Islet precursor cell (in vitro differentiated cells): ENCODE measurements at regions not wholly inside any gene's neighbourhood (a gene's known extent, or its start where the extent isn't known, plus 50 kb on each side); places are given as distances from the start of the nearest gene placed in this dataset.
A peak's percentile ranks its signal among the peaks of the same experiment; 100 is the strongest.
"Not testable (repeated sequence)": the region's sequence is repeated elsewhere in the genome, so short reads cannot be mapped to it uniquely, and the experiment has no call there.

ENCODE experiments used
- DNase-seq: peaks from one replicate; pipeline ENCODE4 v3.0.0-alpha.2; 2018

DNA sequence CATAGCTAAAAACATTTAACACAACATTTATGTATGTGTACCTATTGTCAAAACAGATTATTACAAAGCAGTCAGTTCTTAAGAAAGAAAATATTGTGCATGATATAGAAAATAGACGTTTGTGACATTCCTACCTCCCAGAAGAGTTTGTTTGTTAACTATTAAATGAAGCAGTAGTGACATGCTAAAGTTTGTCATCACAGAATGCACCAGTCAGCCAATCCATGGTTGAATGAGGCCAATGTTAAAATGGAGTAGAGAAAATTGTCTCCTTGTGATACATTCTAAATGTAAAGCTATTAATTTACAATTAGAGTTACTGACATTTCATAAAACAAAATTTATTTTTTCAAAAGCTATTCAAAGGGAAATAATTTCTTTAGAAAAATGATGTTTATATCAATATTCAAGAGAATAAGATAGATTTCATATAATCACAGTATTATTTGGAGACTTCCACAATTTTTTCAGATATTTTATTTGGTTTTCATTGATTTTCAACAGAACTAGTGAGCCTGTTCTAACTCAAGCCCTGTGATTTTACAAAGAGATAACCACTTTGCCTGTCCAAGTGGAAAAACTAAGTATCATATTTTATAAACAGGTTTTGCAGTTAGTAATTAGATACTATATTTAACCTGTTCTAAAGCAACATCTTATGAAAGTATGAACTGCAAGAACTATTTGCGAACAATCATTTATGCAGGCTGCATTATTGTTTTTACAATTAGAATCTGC lies 176.8 kb downstream of the ISL1 start:
- no peak for DNase-seq

DNA sequence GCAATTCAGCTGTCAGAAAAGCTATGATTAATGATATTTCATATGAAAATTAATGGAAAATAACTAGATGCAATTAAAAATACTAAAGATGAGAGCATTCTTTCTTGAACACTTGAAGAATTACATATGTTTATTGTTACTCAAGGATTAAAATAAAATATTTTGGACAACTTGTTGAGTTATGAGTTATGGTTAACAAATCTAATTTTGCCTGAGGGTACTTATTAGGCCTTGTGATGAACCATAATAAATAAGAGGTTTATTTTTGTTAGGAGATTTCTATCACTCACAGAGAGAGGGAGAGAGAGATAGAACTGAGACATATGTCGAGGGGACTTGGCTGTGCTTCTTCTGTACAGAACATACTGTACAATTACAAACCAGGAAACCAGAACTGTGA lies 183.7 kb downstream of the ISL1 start:
- DNase-seq: no peak

DNA sequence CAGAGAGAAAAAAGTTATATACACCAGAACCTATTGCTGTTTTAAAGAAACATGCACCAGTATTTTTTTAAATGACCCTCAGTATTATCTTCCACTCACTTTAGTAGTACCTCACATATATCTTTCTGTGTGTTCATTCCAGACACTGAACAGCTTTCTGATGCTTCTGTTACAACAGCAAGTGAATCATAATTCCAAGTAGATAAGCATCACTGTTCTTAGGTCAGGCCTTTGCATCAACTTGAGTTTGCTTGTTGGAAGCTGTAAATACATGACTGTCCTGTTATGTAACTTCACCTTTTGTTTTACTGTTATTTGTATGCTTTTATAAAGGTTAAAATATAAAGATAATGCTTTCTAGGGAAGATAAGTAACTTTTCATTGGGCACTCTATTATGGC lies 184.4 kb downstream of the ISL1 start:
- DNase-seq: no peak

DNA sequence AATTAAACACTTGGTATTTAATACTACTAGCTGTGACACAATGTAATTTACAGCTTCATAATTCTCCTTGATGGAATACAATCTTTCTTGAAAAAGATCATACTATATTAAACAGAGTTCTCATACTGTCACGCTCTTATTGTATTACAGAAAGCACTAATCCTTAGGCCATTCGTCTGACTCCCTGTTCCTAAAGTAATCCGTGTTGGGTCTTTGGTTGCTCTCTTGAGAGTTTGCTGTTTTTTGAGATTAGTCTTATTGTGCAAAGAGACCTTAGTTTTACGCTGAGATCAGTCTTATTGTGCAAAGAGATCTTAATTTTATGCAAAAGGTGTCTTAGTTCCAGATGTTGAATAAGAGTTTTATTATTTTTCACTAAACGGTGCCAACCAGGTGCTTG lies 190.6 kb downstream of the ISL1 start:
- no peak for DNase-seq

DNA sequence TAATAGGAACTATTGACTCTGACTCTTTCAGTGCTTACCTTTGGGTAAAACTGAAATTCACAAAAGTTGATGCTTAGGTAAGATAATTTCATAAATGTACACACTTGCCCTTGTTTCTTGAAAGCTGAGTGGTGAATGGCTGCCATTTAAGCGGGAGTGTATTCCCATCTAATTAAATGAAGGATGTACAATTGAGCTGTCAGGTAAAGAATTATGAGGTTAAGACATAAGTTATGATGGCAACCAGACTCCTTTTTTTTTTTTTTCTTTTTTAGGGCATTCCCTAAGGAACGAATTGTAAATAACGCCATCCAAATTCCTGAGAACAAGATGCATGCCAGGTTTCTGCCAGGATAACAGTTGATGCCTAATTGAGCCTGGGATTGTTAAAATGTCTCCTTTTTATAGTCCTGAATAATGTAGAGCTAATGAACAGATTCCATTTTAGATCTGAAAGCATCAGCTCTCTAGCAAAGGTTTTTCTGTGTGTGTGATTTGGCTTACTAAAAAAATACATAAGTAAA lies 199.7 kb downstream of the ISL1 start:
- DNase-seq: no peak

DNA sequence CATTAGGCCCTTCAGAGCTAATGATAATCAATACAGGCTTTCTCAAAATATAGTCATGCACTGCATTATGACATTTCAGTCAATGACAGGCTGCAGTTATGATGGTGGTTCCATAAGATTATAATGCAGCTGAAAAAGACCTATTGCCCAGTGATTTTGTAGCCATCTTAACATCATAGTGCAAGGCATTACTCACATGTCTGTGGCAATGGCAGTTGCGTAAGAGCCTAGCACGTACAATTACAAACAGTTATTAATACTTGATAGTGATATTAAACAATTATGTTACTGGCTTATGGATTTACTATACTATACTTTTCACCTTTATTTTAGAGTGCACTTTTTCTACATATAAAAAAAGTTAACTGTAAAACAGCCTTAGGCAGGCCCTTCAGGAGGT lies 214.8 kb downstream of the ISL1 start:
- DNase-seq: no peak

DNA sequence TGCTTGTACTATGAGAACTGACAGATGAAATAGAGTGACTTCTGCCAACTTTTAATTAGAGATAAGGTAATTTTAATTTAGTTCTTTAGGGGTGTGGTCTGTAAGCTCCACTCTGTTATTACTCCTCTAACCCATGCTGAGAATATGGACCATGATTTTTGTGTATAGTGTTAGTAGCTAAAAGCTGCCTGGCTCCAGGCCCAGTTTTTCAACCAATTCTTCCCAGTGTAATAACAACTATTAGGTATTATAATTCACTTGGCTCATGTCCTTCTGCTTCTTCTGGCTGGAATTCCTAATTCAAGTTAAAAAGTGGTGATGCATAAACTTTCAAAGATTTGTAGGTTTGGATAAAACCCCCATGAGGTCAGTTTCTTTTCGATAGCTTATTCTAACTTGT lies 216.3 kb downstream of the ISL1 start:
- DNase-seq: no peak

DNA sequence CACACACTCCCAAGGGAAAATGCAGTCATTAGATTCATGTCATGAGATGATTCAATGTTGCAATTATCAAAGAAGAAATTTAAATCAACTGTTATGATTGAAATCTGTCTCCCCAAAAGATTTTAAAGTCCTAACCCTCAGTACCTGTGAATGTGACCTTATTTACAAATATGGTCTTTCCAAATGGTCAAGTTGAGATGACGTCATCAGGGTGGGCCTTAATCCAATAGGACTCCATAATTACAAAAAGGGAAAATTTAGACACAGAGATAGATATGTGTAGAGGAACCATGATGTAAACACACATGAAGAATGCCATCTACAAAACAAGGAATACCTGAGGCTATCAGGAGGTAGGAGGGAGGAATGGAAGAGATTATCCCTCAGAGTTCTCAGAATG lies 221.1 kb downstream of the ISL1 start:
- no peak for DNase-seq

DNA sequence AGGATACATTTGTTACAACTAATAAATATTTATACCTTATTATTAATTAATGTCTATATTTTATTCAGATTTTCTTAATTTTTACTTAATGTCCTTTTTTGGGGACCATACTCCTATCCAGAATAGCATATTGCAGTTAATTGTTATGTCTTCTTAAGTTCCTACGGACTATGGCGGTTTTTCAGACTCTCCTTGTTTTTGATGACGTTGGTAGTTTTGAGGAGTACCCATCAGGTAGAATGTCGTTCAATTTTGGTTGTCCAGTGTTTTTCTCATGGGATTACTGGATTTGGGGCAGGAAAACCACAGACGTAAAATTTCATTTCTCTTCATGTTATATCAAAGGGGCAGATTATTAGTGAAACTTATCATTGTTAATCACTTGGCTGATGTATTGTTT lies 223.7 kb downstream of the ISL1 start:
- DNase-seq: no peak

DNA sequence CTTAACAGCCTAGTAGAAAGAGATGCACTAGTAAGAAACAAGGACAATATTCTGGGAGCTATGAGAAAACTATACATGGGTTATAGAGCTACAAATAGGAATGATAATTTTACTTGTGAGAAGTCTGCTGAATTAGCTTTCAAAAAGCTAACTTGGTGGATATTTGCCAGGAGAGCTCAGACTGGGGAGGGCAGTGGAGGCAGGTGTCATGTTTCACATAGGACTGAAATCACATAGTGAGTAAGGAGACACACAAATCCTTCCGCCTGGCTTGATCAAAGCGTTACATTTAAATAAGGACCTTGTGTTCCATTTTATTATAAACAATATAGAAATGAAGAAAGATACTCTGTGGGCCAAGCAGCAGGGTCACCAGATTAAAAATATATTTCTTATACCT lies 235.0 kb downstream of the ISL1 start:
- DNase-seq: no peak

DNA sequence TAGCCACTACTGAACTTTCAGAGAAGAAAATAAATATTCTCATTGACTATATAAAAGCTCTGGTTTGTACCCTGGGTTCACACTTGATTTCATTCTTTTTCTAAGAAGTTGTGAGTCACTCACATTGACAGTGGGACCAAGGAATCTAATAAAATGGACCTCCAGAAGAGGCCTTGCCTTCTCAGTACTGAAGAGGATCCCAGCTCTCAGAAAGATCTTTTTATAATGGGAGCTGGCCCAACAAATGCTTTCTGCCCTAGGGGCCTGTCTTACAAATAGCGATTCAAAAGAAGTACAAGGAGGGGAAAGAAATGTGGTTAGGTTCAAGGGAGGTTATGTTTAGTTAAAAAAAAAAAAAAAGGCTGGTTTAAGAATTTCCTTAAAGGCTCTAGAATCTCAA lies 237.9 kb downstream of the ISL1 start:
- peak; percentile 86 for DNase-seq

DNA sequence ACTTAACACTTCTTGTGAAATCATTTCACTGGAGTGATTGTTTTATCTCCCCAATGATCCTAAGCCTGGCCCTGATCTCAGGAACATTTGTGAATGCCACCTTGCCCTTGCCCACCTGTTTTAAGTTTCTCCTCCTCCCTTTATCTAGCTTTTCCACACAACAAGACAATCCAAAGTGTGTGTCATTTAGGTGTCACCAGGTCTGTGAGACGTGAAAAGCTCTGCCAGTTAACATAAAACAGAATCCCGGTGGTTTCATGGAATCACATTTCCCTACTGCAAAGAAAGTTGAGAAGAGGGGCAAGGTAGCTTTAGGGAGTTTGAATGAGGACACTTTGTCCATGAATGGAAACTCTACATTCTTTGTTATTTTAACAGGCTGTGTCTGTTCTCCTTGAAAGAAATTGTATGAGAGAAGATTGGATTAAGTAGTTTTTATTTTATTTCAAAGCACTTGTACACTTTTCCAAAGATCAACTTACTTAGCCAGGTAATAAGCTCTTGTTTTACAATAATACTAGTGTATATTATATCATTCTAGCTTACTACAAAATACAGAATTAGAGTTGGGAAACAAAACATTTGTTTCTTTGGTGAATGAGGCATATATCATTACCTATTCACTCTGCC lies 239.0 kb downstream of the ISL1 start:
- DNase-seq: peak; percentile 66

DNA sequence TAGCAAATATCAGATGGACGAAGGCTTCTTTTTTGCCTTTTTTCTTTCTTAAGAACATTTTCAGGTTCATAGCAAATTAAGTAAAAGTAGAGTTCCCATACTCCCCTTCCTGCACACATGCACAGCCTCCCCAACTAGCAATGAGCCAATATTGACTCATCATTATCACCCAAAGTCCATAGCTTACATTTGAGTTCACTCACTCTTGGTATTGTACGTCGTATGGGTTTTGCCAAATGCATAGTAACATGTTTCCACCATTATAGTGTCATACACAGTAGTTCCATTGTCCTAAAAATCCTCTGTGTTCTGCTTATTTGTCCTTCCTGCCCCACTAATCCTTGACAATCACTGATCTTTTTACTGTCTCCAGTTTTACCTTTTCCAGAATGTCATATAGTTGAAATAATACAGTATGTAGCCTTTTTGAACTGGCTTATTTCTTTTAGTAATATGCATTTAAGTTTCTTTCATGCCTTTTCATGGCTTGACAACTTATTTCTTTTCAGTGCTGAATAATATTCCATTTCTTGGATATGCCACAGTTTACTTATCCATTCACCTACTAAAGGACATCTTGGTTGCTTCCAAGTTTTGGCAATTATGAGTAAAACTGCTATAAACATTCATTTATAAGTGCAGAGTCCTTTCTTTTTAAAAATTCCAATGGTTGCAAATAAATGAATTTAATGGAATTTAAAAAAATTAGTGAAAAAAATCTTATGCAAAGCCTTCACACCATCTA lies 242.1 kb downstream of the ISL1 start:
- DNase-seq: no peak

DNA sequence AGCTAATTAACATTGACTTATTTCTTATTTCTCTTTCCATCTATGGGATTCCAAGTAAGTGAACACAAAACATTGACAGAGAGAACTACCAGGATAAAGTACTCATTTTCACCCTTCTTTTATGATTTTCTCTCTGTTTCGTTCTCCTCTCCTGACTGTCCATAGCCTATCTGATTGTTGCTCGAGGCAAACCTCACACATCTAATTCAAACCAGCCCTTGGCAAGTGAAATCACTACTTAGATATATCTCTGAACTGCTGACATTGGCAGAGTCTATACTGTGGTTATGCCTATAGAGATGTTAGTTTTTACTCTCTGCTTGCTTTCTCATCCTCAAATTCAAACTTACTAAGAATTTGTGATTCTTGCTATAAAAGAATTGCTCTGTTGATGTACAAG lies 248.8 kb downstream of the ISL1 start:
- no peak for DNase-seq

DNA sequence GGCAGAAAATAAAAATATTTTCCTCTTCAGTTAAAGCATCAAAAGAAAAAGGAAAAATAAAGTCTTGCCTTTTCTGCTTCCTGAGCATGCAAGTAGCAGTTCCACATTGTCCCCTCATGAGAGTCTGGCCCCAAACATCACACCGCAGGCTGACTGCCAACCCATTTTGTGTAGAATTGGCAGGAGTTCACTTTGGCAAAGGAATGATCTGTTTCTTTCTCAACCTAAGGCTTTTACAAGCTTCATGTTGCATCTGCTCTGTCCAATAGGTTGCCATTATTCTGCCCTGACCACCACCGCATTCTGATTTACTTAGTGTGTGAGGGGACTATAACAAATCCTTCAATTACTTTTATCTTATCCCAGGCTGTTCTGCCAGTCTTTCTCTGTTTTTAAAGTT lies 249.5 kb downstream of the ISL1 start:
- DNase-seq: no peak

DNA sequence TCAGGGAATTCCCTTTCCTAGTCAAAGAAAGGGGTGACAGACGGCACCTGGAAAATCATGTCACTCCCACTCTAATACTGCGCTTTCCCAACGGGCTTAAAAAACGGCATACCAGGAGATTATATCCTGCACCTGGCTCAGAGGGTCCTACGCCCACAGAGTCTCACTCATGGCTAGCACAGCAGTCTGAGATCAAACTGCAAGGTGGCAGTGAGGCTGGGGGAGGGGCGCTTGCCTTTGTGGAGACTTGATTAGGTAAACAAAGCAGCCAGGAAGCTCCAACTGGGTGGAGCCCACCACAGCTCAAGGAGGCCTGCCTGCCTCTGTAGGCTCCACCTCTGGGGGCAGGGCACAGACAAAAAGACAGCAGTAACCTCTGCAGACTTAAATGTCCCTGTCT lies 253.7 kb downstream of the ISL1 start:
- DNase-seq: not testable (repeated sequence)

DNA sequence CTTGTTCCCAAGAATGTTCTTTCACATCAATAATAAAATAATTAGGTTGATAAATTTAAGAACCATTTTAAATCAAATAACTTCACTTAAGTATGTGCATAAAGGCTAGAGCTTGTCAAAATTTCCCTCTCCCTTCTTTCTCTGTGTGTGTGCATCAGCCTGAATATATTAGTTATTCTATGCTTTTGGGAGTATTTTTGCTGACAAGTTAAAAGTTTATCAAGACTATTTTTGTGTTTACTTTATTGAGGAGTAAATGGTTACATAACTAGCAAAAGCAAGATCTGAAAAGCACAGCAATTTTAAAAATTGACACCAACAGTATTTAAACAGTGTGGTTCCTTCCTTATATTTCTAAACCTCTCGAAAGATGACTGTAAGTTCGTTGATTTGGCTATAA lies 261.7 kb downstream of the ISL1 start:
- no peak for DNase-seq

DNA sequence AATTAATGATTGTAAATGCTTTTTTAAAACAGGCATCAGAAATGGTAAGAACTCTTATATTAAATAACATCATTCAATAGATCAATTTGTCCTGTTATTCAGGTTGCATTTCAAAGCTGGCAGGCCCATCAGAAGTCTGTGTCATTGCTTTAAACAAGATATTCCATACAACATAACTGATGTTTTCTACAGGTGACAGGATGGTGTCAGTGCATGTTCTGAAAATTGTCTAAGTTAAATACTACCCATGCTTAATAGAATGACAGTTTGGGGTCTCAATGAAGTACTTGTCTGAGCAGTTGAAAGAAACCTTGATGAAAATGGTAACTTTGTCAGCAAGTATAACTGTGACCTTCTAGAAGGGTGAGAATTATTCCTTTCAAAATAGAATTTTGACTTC lies 263.2 kb downstream of the ISL1 start:
- DNase-seq: no peak

DNA sequence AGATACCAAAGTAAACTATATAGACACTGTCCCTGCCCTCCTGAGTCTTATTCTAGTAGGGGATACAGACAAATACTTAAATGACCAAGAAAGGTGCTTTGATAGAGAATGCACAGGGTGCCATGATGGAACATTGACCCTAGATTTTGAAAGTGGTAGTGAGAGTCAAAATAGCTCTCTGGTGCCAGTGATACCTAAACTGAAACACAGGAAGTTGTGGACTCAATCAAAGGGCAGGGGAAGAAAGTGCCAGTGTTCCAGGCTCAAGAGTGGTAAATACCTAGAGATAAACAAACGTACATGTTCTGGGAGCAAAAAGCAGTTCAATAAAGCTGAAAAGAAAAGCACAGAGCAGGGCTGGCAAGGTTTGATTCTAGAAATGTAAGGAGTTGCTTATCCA lies 267.6 kb downstream of the ISL1 start:
- no peak for DNase-seq

DNA sequence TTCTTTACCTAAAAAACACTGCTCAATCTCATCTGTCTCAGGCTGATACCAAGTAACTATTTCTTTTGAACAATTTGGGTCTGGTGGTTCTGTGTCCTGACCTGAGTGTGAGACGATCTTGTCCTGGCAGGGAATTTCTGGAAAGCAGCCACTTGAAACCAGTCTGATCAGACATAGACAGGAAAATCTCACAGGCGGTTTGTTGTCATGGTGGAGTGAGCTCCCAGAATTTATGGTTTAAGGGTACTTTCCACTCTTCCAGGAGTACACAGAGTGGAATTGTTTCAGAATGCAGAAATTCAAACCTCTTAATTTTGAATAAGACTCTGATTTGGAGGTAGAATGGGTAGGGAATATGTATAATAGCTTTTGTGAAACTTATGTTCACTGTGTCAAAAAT lies 268.2 kb downstream of the ISL1 start:
- peak; percentile 48 for DNase-seq

DNA sequence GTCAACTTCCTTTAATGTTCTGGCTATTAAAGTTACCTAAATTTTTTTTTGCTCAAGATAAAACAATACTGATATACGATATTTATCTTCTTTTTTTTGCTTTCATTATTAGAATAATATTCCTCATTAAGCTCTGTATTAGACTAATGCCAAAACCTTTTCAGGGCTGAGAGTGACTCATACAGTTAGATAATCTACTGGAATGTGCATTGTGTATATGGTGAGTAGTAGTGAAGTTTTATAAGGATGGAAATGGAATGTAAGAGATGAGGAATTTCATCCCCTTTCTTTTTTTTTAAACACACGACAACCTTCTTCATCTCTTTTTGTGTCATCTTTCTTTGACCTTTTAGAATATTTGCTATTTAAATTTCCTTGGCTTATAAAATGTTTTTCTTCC lies 268.6 kb downstream of the ISL1 start:
- DNase-seq: no peak

DNA sequence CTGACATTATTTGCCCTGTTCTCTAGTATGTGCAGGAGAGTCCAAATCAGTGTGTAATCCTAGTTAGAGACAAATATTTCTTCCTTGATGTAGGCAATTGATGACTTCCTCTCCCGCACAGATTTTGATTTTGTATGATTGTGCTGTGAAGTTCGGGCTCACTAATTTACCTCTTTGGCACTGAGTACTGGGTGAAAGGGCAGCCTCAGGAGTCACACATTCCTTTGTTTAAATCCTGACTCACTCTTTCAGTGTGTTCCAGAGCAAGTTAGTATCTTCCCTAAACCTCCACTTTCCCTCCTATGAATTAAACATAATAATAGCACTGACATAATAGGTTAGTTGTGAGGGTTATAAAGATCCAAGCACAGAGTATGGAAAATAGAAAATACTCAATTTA lies 269.7 kb downstream of the ISL1 start:
- peak; percentile 58 for DNase-seq

DNA sequence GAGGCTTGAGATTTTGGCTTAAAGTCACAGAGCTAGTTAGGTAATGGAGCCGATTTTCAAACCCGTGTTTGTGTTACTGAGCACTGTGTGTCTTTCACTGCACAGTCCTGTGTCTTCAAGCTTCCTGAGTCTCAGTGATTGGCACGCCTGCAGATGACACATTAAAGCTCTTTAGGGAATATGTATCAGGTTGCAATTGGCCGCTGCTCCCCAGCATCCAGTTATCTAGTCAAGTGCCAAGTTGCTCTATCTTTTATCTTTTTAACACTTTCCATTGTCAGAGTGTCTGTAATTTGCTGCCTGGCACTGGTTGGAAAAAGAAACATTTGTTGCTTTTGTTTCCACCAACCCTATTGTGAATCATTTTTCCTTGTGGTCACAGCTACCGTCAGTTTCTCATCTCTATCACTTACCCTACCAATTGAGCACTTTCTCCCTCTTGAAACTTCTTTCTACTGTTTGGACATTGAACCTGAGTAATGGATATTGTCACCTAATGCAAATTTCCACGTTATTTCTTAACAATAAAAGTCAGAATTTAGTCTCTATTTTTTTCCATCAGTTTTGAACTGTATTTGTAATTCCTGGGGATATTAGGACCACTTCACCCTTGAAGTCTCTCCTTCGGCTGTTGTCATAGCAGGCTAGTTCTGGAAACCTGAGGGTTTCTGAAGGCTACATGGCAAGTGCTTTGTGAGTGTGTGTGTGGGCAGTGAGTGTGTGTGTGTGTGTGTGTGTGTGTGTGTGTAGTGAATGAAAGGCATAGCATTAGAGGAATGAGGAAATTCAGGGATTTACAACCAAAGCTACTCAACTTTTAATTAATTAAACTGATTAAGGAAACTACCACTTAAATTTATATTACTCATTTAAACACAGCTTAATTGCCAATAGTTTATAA lies 274.3 kb downstream of the ISL1 start:
- DNase-seq: no peak
